ENCODE measurements at regions not wholly inside any gene's neighbourhood (a gene's known extent, or its start where the extent isn't known, plus 50 kb on each side); places are given as distances from the start of the nearest gene placed in this dataset.
"Not testable (repeated sequence)": the region's sequence is repeated elsewhere in the genome, so short reads cannot be mapped to it uniquely, and the experiment has no call there.

GRCh38 chr5:106784846-106785245, 885.9 kb downstream of the EFNA5 start:
- DNase-seq (ENCODE audit: low read depth, low spot score) = no peak
- in situ Hi-C loops (cut with HindIII; ENCODE audit: low sequenced_read_pairs) = no loop called here
- H3K4me3 ChIP-seq (ENCODE audit: low read depth, low read length) = no peak overlapping the region
- TF ChIP-seq, protein P1, sequence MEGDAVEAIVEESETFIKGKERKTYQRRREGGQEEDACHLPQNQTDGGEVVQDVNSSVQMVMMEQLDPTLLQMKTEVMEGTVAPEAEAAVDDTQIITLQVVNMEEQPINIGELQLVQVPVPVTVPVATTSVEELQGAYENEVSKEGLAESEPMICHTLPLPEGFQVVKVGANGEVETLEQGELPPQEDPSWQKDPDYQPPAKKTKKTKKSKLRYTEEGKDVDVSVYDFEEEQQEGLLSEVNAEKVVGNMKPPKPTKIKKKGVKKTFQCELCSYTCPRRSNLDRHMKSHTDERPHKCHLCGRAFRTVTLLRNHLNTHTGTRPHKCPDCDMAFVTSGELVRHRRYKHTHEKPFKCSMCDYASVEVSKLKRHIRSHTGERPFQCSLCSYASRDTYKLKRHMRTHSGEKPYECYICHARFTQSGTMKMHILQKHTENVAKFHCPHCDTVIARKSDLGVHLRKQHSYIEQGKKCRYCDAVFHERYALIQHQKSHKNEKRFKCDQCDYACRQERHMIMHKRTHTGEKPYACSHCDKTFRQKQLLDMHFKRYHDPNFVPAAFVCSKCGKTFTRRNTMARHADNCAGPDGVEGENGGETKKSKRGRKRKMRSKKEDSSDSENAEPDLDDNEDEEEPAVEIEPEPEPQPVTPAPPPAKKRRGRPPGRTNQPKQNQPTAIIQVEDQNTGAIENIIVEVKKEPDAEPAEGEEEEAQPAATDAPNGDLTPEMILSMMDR (IDR thresholded peaks at IDR 0.05; ENCODE audit: low read depth, low read length) = no peak

DNA sequence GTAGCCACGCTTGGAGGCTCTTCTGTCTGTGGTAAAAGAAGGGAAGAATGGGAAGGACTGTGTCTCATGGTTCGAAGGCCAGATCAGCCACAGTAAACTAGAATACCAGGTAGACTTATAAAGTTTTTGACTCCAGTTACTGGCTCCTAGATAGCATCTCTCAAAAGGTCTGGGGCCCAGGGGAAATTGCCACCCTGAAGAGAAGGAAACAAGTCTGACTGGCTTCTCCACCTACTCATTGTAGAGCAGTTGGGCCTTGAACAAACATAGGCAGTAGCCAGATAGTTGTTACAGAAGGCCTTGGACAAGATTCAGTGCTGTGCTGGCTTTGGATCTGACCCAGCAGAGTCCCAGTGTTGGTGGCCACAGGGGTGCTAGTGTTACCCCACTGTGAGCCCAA, 890.4 kb downstream of the EFNA5 start:
- TF ChIP-seq, protein P1 (IDR thresholded peaks at IDR 0.05; ENCODE audit: low read depth, low read length) = no peak
- in situ Hi-C loops (cut with HindIII; ENCODE audit: low sequenced_read_pairs) = no loop called here
- no peak overlapping the region for H3K4me3 ChIP-seq (ENCODE audit: low read depth, low read length)
- no peak for DNase-seq (ENCODE audit: low read depth, low spot score)

GRCh38 chr5:106776515-106776914, 894.2 kb downstream of the EFNA5 start:
- H3K4me3 ChIP-seq (ENCODE audit: low read depth, low read length); DNase-seq (ENCODE audit: low read depth, low spot score); in situ Hi-C loops (cut with HindIII; ENCODE audit: low sequenced_read_pairs): not testable (repeated sequence)

DNA sequence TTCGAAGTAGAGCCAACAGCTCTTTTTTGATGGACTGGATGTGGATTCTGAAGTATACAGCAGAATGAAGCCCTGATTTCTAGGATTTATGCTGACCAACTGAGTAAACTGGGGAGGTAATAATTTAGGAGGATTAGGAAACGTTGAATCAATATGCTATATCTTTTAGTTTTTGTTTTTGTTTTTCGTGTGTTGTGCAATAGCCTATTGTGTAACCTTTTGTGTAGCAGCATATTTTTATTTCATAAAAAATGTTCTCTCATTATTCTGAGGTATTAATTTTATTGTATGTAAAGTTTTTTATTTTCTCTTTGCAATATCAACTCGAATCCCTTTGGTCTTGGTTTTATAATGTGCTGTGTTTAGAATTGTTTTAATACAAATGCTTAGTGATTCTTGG, 902.3 kb downstream of the EFNA5 start:
- no peak for DNase-seq (ENCODE audit: low read depth, low spot score)
- no peak overlapping the region for H3K4me3 ChIP-seq (ENCODE audit: low read depth, low read length)
- TF ChIP-seq, protein P1 (IDR thresholded peaks at IDR 0.05; ENCODE audit: low read depth, low read length) = no peak
- in situ Hi-C loops (cut with HindIII; ENCODE audit: low sequenced_read_pairs) = no loop called here

GRCh38 chr5:106766916-106767315, 903.8 kb downstream of the EFNA5 start:
- in situ Hi-C loops (cut with HindIII; ENCODE audit: low sequenced_read_pairs) = no loop called here
- DNase-seq (ENCODE audit: low read depth, low spot score) = no peak
- no peak overlapping the region for H3K4me3 ChIP-seq (ENCODE audit: low read depth, low read length)
- TF ChIP-seq, protein P1 (IDR thresholded peaks at IDR 0.05; ENCODE audit: low read depth, low read length) = no peak

DNA sequence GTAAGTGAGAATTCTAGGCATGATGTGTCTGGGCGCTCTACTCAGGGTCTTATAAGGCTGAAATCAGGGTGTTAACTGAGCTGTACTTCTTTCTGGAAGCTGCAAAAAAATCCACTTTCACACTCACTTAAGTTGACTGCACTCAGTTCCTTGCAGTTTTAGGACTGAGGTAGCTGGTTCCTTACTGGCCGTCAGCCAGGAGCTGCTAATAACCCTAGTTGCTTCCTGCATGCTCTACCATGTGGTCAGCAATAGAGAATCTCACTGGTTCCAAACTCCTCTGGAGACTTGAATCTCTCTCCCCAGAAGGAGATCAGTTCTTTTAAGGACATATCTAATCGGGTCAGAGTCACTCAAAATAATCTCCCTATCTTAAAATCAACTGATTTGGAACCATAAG, 911.2 kb downstream of the EFNA5 start:
- H3K4me3 ChIP-seq (ENCODE audit: low read depth, low read length) = no peak overlapping the region
- TF ChIP-seq, protein P1 (IDR thresholded peaks at IDR 0.05; ENCODE audit: low read depth, low read length) = no peak
- in situ Hi-C loops (cut with HindIII; ENCODE audit: low sequenced_read_pairs) = no loop called here
- peak; percentile 29 for DNase-seq (ENCODE audit: low read depth, low spot score)

GRCh38 chr5:106759152-106759551, 911.6 kb downstream of the EFNA5 start:
- TF ChIP-seq, protein P1 (IDR thresholded peaks at IDR 0.05; ENCODE audit: low read depth, low read length) = no peak
- H3K4me3 ChIP-seq (ENCODE audit: low read depth, low read length) = no peak overlapping the region
- in situ Hi-C loops (cut with HindIII; ENCODE audit: low sequenced_read_pairs) = no loop called here
- DNase-seq (ENCODE audit: low read depth, low spot score) = no peak
